C4-2B (cell line): ENCODE measurements at regions not wholly inside any gene's neighbourhood (a gene's known extent, or its start where the extent isn't known, plus 50 kb on each side); places are given as distances from the start of the nearest gene placed in this dataset.

Source experiments
- ZFX ChIP-seq: fragments of 450-650 bp; IDR thresholded peaks from 2 replicates; pipeline ENCODE4 v1.6.1; 2017
- TF ChIP-seq, protein P1 (sequence below): fragments of 450-650 bp; conservative IDR thresholded peaks from 2 replicates; pipeline ENCODE4 v1.5.1; 2017; ENCODE audit warnings: mild to moderate bottlenecking

DNA sequence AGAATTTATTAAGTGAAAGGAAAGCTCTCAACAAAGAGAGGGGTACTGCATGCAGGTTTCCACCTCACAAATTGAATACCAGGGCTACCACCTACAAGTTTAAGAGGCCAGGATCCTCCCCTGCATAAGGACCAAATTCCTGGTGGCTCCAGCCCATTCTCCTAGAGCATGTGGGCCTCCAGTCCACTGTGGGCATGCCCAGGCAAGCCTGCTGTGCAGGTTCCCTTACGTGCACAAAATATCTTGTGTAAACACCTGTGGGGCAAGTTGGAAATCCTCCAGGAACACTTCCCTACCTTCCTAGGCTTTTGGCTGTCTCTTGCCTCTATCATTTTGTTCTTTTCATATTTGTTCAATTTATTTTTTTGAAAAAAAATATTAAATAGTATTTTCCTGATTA is 724.3 kb downstream of the ARAP2 start:
- TF ChIP-seq, protein P1, sequence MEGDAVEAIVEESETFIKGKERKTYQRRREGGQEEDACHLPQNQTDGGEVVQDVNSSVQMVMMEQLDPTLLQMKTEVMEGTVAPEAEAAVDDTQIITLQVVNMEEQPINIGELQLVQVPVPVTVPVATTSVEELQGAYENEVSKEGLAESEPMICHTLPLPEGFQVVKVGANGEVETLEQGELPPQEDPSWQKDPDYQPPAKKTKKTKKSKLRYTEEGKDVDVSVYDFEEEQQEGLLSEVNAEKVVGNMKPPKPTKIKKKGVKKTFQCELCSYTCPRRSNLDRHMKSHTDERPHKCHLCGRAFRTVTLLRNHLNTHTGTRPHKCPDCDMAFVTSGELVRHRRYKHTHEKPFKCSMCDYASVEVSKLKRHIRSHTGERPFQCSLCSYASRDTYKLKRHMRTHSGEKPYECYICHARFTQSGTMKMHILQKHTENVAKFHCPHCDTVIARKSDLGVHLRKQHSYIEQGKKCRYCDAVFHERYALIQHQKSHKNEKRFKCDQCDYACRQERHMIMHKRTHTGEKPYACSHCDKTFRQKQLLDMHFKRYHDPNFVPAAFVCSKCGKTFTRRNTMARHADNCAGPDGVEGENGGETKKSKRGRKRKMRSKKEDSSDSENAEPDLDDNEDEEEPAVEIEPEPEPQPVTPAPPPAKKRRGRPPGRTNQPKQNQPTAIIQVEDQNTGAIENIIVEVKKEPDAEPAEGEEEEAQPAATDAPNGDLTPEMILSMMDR = no peak
- TF ChIP-seq ZFX = no peak
